GDM1 (cell line): ENCODE measurements at regions not wholly inside any gene's neighbourhood (a gene's known extent, or its start where the extent isn't known, plus 50 kb on each side); places are given as distances from the start of the nearest gene placed in this dataset.
A peak's percentile ranks its signal among the peaks of the same experiment; 100 is the strongest.

ENCODE experiments used
- DNase-seq: peaks from one replicate; lab custom pipeline; 2025; lab: John Stamatoyannopoulos, UW

GRCh38 chr10:110436554-110437350 is 61.0 kb upstream of the DUSP5 start:
- no peak for DNase-seq

GRCh38 chr10:110437351-110437605 is 60.4 kb upstream of the DUSP5 start:
- DNase-seq = no peak

- DNase-seq = no peak
These were observed 59.9 kb upstream of the DUSP5 start for GRCh38 chr10:110437761-110438341.

- no peak for DNase-seq
These were observed 55.0 kb upstream of the DUSP5 start for GRCh38 chr10:110442746-110443145.

GRCh38 chr10:110443239-110444003 is 54.3 kb upstream of the DUSP5 start:
- DNase-seq = no peak

GRCh38 chr10:110444004-110444337 is 53.7 kb upstream of the DUSP5 start:
- no peak for DNase-seq

GRCh38 chr10:110445871-110446270 is 51.8 kb upstream of the DUSP5 start:
- no peak for DNase-seq

GRCh38 chr10:110446277-110446676 is 51.4 kb upstream of the DUSP5 start:
- DNase-seq = no peak

GRCh38 chr10:110446954-110447608 is 50.6 kb upstream of the DUSP5 start:
- peak; percentile 49 for DNase-seq

- no peak for DNase-seq
These were observed 49.8 kb upstream of the DUSP5 start for GRCh38 chr10:110447886-110448285.
